OCI-LY7 (cell line): ENCODE measurements at regions not wholly inside any gene's neighbourhood (a gene's known extent, or its start where the extent isn't known, plus 50 kb on each side); places are given as distances from the start of the nearest gene placed in this dataset.
"Not testable (repeated sequence)": the region's sequence is repeated elsewhere in the genome, so short reads cannot be mapped to it uniquely, and the experiment has no call there.

Experiments
- BruUV-seq: library from RNA; stranded (reverse); fragments of 400-500 nt; replicated peaks from 2 replicates; lab custom pipeline; 2021; lab: Mats Ljungman, UMichigan
- CTCF ChIA-PET: fragments of 300-600 bp; sonication (Branson Sonifier 250); formaldehyde crosslinking; loops from one replicate; lab custom pipeline; 2022; ENCODE audit warnings: antibody characterized with exemption; ENCODE audit not compliant: unreplicated experiment; lab: Charles Lee
- POLR2A ChIA-PET: fragments of 300-600 bp; sonication (Branson Sonifier 250); formaldehyde crosslinking; loops from one replicate; lab custom pipeline; 2022; ENCODE audit warnings: antibody characterized with exemption; lab: Charles Lee
- DNase-seq: peaks from one replicate; pipeline ENCODE4 v3.0.0-alpha.2; 2015; ENCODE audit warnings: low spot score
- H2AFZ ChIP-seq: fragments of 200-600 bp; sonication (generic), shearing (Covaris generic); 2 replicates; pipeline ENCODE4 v1.6.1; 2014; ENCODE audit warnings: mild to moderate bottlenecking, antibody characterized with exemption, low read length, moderate library complexity
- H3K27ac ChIP-seq: fragments of 200-600 bp; sonication (generic); 2 replicates; pipeline ENCODE4 v1.5.1; 2014; ENCODE audit warnings: mixed run types, low read depth, mild to moderate bottlenecking, moderate library complexity, low read length, inconsistent platforms; ENCODE audit not compliant: poor library complexity, severe bottlenecking
- H3K36me3 ChIP-seq: fragments of 200-600 bp; sonication (generic); 2 replicates; pipeline ENCODE4 v1.6.1; 2014; ENCODE audit warnings: mild to moderate bottlenecking, antibody characterized with exemption, low read length, moderate library complexity, mixed read lengths; ENCODE audit not compliant: insufficient read depth
- H3K4me1 ChIP-seq: fragments of 200-600 bp; sonication (generic); 2 replicates; pipeline ENCODE4 v1.5.1; 2014; ENCODE audit warnings: mild to moderate bottlenecking, low read length; ENCODE audit not compliant: insufficient read depth, poor library complexity, severe bottlenecking
- H3K4me2 ChIP-seq: fragments of 200-600 bp; sonication (generic); 2 replicates; pipeline ENCODE4 v1.6.1; 2014; ENCODE audit warnings: mild to moderate bottlenecking, low read length
- H3K4me3 ChIP-seq: fragments of 200-600 bp; sonication (generic); 2 replicates; pipeline ENCODE4 v1.5.1; 2014; ENCODE audit warnings: mild to moderate bottlenecking, low read depth, low read length; ENCODE audit not compliant: poor library complexity, severe bottlenecking
- H3K79me2 ChIP-seq: fragments of 200-600 bp; sonication (generic); 2 replicates; pipeline ENCODE4 v1.6.1; 2016; ENCODE audit warnings: low read depth, mild to moderate bottlenecking, low read length, moderate library complexity, mixed read lengths; ENCODE audit not compliant: insufficient read depth
- H3K9me2 ChIP-seq: fragments of 200-600 bp; sonication (generic); 2 replicates; pipeline ENCODE4 v1.6.1; 2016; ENCODE audit warnings: mild to moderate bottlenecking, low read length, mixed read lengths; ENCODE audit not compliant: insufficient read depth
- H3K9me3 ChIP-seq: fragments of 200-600 bp; sonication (generic); 2 replicates; pipeline ENCODE4 v1.6.1; 2014; ENCODE audit warnings: mild to moderate bottlenecking, mixed run types, low read length, mixed read lengths
- H4K20me1 ChIP-seq: fragments of 200-600 bp; sonication (generic); 2 replicates; pipeline ENCODE4 v1.6.1; 2014; ENCODE audit warnings: mild to moderate bottlenecking, antibody characterized with exemption, low read length, moderate library complexity, mixed read lengths; ENCODE audit not compliant: insufficient read depth
- CTCF ChIP-seq: fragments of 200-600 bp; sonication (generic); conservative IDR thresholded peaks from 2 replicates; pipeline ENCODE4 v1.5.1; 2014; ENCODE audit warnings: mild to moderate bottlenecking, antibody characterized with exemption, low read length, moderate library complexity, mixed read lengths
- EZH2phosphoT487 ChIP-seq: fragments of 200-600 bp; sonication (generic); IDR thresholded peaks from 2 replicates; pipeline ENCODE4 v1.6.1; 2018; ENCODE audit warnings: low read depth, borderline replicate concordance, mild to moderate bottlenecking, mixed run types, antibody characterized with exemption, low read length, moderate library complexity, mixed read lengths
- intact Hi-C: fragments of 100-400 bp; cut with micrococcal nuclease; formaldehyde crosslinking; loops from one replicate; pipeline ENCODE4 v1.10.0; 2022; ENCODE audit not compliant: unreplicated experiment

- H3K9me2 ChIP-seq: no peaks in the 10 kb centered on the region
- no peak overlapping the region for H2AFZ ChIP-seq
- no peak overlapping the region for H3K4me2 ChIP-seq
- H3K36me3 ChIP-seq: no peaks in the 10 kb centered on the region
- no TSS peak for BruUV-seq
- no peaks in the 10 kb centered on the region for H3K4me1 ChIP-seq
- no peaks in the 10 kb centered on the region for H3K79me2 ChIP-seq
- no peak for TF ChIP-seq EZH2phosphoT487
- intact Hi-C loops: no loop called here
- ChIA-PET CTCF (no interaction called here), POLR2A (no interaction called here)
- H3K4me3 ChIP-seq: no peak overlapping the region
- H3K27ac ChIP-seq: no peak overlapping the region
- no peak for DNase-seq
- no peaks in the 10 kb centered on the region for H3K9me3 ChIP-seq
- no peaks in the 10 kb centered on the region for H4K20me1 ChIP-seq
Measured at GRCh38 chr6:144383336-144383735, 98.2 kb downstream of the UTRN start.

GRCh38 chr6:144384427-144384826, 99.3 kb downstream of the UTRN start:
- Histone ChIP-seq H4K20me1 (no peaks in the 10 kb centered on the region), H3K9me2 (no peaks in the 10 kb centered on the region), H3K79me2 (no peaks in the 10 kb centered on the region), H3K27ac (no peak overlapping the region), H3K4me1 (no peaks in the 10 kb centered on the region), H3K4me3 (no peak overlapping the region), H2AFZ (no peak overlapping the region), H3K9me3 (no peaks in the 10 kb centered on the region), H3K36me3 (no peaks in the 10 kb centered on the region), H3K4me2 (no peak overlapping the region)
- CTCF ChIA-PET: no interaction called here
- intact Hi-C loops: no loop called here
- DNase-seq: no peak
- TF ChIP-seq EZH2phosphoT487 (no peak), CTCF (no peak)
- POLR2A ChIA-PET: interaction anchor here (0.6 kb wide), 1 partner anchor 77 kb away, joined by 3 read pairs; no protein-coding TSS in a partner anchor
- no TSS peak for BruUV-seq

GRCh38 chr6:144389474-144389873, 104.3 kb downstream of the UTRN start:
- H3K4me2 ChIP-seq, H3K4me3 ChIP-seq, DNase-seq, H3K9me3 ChIP-seq, H3K27ac ChIP-seq, CTCF ChIA-PET, BruUV-seq, H2AFZ ChIP-seq, H4K20me1 ChIP-seq, H3K36me3 ChIP-seq, POLR2A ChIA-PET, H3K9me2 ChIP-seq, H3K79me2 ChIP-seq, intact Hi-C loops, H3K4me1 ChIP-seq: not testable (repeated sequence)

- BruUV-seq: no TSS peak
- no peak overlapping the region for H3K27ac ChIP-seq
- intact Hi-C loops: no loop called here
- DNase-seq: no peak
- H2AFZ ChIP-seq: no peak overlapping the region
- no peaks in the 10 kb centered on the region for H3K36me3 ChIP-seq
- no peak overlapping the region for H3K4me3 ChIP-seq
- ChIA-PET CTCF (no interaction called here), POLR2A (no interaction called here)
- no peaks in the 10 kb centered on the region for H3K79me2 ChIP-seq
- H3K9me2 ChIP-seq: no peaks in the 10 kb centered on the region
- H3K4me1 ChIP-seq: no peaks in the 10 kb centered on the region
- no peaks in the 10 kb centered on the region for H3K9me3 ChIP-seq
- TF ChIP-seq CTCF: no peak
- no peak for TF ChIP-seq EZH2phosphoT487
- H3K4me2 ChIP-seq: no peak overlapping the region
- H4K20me1 ChIP-seq: no peaks in the 10 kb centered on the region
Measured at GRCh38 chr6:144390202-144390601, 105.1 kb downstream of the UTRN start.
